Muscle layer of colon (tissue), 2 donors: ENCODE measurements at regions not wholly inside any gene's neighbourhood (a gene's known extent, or its start where the extent isn't known, plus 50 kb on each side); places are given as distances from the start of the nearest gene placed in this dataset.

Experiments used
- H3K27ac ChIP-seq: one replicate; pipeline ENCODE4 v1.7.0; 2013; ENCODE audit warnings: low read depth, mild to moderate bottlenecking, low read length, moderate library complexity
- H3K27me3 ChIP-seq, 2 donors: one replicate each; pipeline ENCODE4 v1.7.0; 2013; ENCODE audit warnings: low read length in 2 of 2, mild to moderate bottlenecking in 2 of 2; ENCODE audit not compliant: insufficient read depth in 2 of 2, control insufficient read depth in 1 of 2
- H3K36me3 ChIP-seq: one replicate; pipeline ENCODE4 v1.7.0; 2013; ENCODE audit warnings: mild to moderate bottlenecking, low read length; ENCODE audit not compliant: insufficient read depth
- H3K4me1 ChIP-seq: one replicate; pipeline ENCODE4 v1.7.0; 2013; ENCODE audit warnings: mild to moderate bottlenecking, low read length; ENCODE audit not compliant: insufficient read depth
- H3K4me3 ChIP-seq, 2 donors: one replicate each; pipeline ENCODE4 v1.7.0; 2013; ENCODE audit warnings: low read length in 2 of 2, low read depth in 1 of 2, mild to moderate bottlenecking in 1 of 2, moderate library complexity in 1 of 2
- H3K9ac ChIP-seq: one replicate; pipeline ENCODE4 v1.7.0; 2013; ENCODE audit warnings: low read length
- H3K9me3 ChIP-seq: one replicate; pipeline ENCODE4 v1.7.0; 2013; ENCODE audit warnings: mild to moderate bottlenecking, low read length
- donor health status: abdominal sarcoma.
- donor health status: Adenocarcinoma of cecum.

GRCh38 chr2:57886161-57886786, 160.3 kb upstream of the VRK2 start:
- H3K9me3 ChIP-seq, result no peaks in the 10 kb centered on the region
- H3K4me1 ChIP-seq, result no peaks in the 10 kb centered on the region
- no peak overlapping the region for H3K4me3 ChIP-seq
- H3K36me3 ChIP-seq, result no peaks in the 10 kb centered on the region
- H3K27ac ChIP-seq, result no peak overlapping the region
- no peaks in the 10 kb centered on the region for H3K27me3 ChIP-seq
- H3K9ac ChIP-seq, result no peak overlapping the region

- Histone ChIP-seq H3K27ac (no peak overlapping the region), H3K9me3 (no peaks in the 10 kb centered on the region), H3K9ac (no peak overlapping the region), H3K4me3 (no peak overlapping the region), H3K36me3 (no peaks in the 10 kb centered on the region), H3K4me1 (no peaks in the 10 kb centered on the region), H3K27me3 (no peaks in the 10 kb centered on the region)
These were observed 158.1 kb upstream of the VRK2 start for GRCh38 chr2:57888463-57888862.

GRCh38 chr2:57890464-57890863, 156.1 kb upstream of the VRK2 start:
- H3K4me1 ChIP-seq, result no peaks in the 10 kb centered on the region
- H3K9me3 ChIP-seq, result no peaks in the 10 kb centered on the region
- H3K36me3 ChIP-seq, result no peaks in the 10 kb centered on the region
- no peak overlapping the region for H3K9ac ChIP-seq
- no peak overlapping the region for H3K4me3 ChIP-seq
- no peak overlapping the region for H3K27ac ChIP-seq
- no peaks in the 10 kb centered on the region for H3K27me3 ChIP-seq

- Histone ChIP-seq H3K4me3 (no peak overlapping the region), H3K27me3 (no peaks in the 10 kb centered on the region), H3K36me3 (no peaks in the 10 kb centered on the region), H3K4me1 (no peaks in the 10 kb centered on the region), H3K9me3 (no peaks in the 10 kb centered on the region), H3K9ac (no peak overlapping the region), H3K27ac (no peak overlapping the region)
These were observed 155.4 kb upstream of the VRK2 start for GRCh38 chr2:57891086-57891712.

- Histone ChIP-seq H3K4me1 (no peaks in the 10 kb centered on the region), H3K4me3 (no peak overlapping the region), H3K36me3 (no peaks in the 10 kb centered on the region), H3K9me3 (no peaks in the 10 kb centered on the region), H3K9ac (no peak overlapping the region), H3K27me3 (no peaks in the 10 kb centered on the region), H3K27ac (no peak overlapping the region)
These were observed 153.7 kb upstream of the VRK2 start for GRCh38 chr2:57892920-57893319.

- H3K27me3 ChIP-seq, result no peaks in the 10 kb centered on the region
- H3K9ac ChIP-seq, result no peak overlapping the region
- H3K9me3 ChIP-seq, result no peaks in the 10 kb centered on the region
- no peaks in the 10 kb centered on the region for H3K4me1 ChIP-seq
- H3K27ac ChIP-seq, result no peak overlapping the region
- no peaks in the 10 kb centered on the region for H3K36me3 ChIP-seq
- H3K4me3 ChIP-seq, result no peak overlapping the region
These were observed 153.3 kb upstream of the VRK2 start for GRCh38 chr2:57893347-57893746.

GRCh38 chr2:57893786-57894185, 152.8 kb upstream of the VRK2 start:
- no peak overlapping the region for H3K27ac ChIP-seq

GRCh38 chr2:57894381-57894780, 152.2 kb upstream of the VRK2 start:
- no peaks in the 10 kb centered on the region for H3K36me3 ChIP-seq
- H3K4me3 ChIP-seq, result no peak overlapping the region
- H3K27ac ChIP-seq, result no peak overlapping the region
- H3K27me3 ChIP-seq, result no peaks in the 10 kb centered on the region
- no peaks in the 10 kb centered on the region for H3K9me3 ChIP-seq
- no peak overlapping the region for H3K9ac ChIP-seq
- no peaks in the 10 kb centered on the region for H3K4me1 ChIP-seq

More at GRCh38 chr2:57893786-57894185, 152.8 kb upstream of the VRK2 start:
- Histone ChIP-seq H3K9ac (no peak overlapping the region), H3K27me3 (no peaks in the 10 kb centered on the region), H3K4me1 (no peaks in the 10 kb centered on the region), H3K4me3 (no peak overlapping the region), H3K9me3 (no peaks in the 10 kb centered on the region), H3K36me3 (no peaks in the 10 kb centered on the region)

- H3K9me3 ChIP-seq, result no peaks in the 10 kb centered on the region
- H3K4me3 ChIP-seq, result no peak overlapping the region
- H3K27ac ChIP-seq, result no peak overlapping the region
- H3K27me3 ChIP-seq, result no peaks in the 10 kb centered on the region
- H3K4me1 ChIP-seq, result no peaks in the 10 kb centered on the region
- H3K9ac ChIP-seq, result no peak overlapping the region
- H3K36me3 ChIP-seq, result no peaks in the 10 kb centered on the region
These were observed 148.7 kb upstream of the VRK2 start for GRCh38 chr2:57897920-57898319.

GRCh38 chr2:57899898-57900297, 146.7 kb upstream of the VRK2 start:
- Histone ChIP-seq H3K9me3 (no peaks in the 10 kb centered on the region), H3K4me1 (no peaks in the 10 kb centered on the region), H3K4me3 (no peak overlapping the region), H3K27me3 (no peaks in the 10 kb centered on the region), H3K36me3 (no peaks in the 10 kb centered on the region), H3K9ac (no peak overlapping the region), H3K27ac (no peak overlapping the region)

- H3K27me3 ChIP-seq, result no peaks in the 10 kb centered on the region
- H3K9me3 ChIP-seq, result no peaks in the 10 kb centered on the region
- H3K4me3 ChIP-seq, result no peak overlapping the region
- no peaks in the 10 kb centered on the region for H3K4me1 ChIP-seq
- H3K36me3 ChIP-seq, result no peaks in the 10 kb centered on the region
- no peak overlapping the region for H3K27ac ChIP-seq
- H3K9ac ChIP-seq, result no peak overlapping the region
These were observed 144.0 kb upstream of the VRK2 start for GRCh38 chr2:57902578-57902977.

- H3K27me3 ChIP-seq, result no peaks in the 10 kb centered on the region
- H3K4me1 ChIP-seq, result no peaks in the 10 kb centered on the region
- no peaks in the 10 kb centered on the region for H3K9me3 ChIP-seq
- no peaks in the 10 kb centered on the region for H3K36me3 ChIP-seq
- H3K9ac ChIP-seq, result no peak overlapping the region
- no peak overlapping the region for H3K4me3 ChIP-seq
- no peak overlapping the region for H3K27ac ChIP-seq
These were observed 140.4 kb upstream of the VRK2 start for GRCh38 chr2:57906152-57906732.
